Mesothelial cell of epicardium (in vitro differentiated cells): ENCODE measurements at regions not wholly inside any gene's neighbourhood (a gene's known extent, or its start where the extent isn't known, plus 50 kb on each side); places are given as distances from the start of the nearest gene placed in this dataset.
"Not testable (repeated sequence)": the region's sequence is repeated elsewhere in the genome, so short reads cannot be mapped to it uniquely, and the experiment has no call there.

Experiments
- DNase-seq, 2 experiments: peaks; one replicate each; pipeline ENCODE4 v3.0.0; 2021; ENCODE audit warnings: low spot score in 2 of 2; ENCODE audit not compliant: unreplicated experiment in 2 of 2
- H3K27ac Mint-ChIP-seq: 2 replicates; pipeline ENCODE4 v1.8.0; 2021; ENCODE audit warnings: mixed read lengths
- H3K27me3 Mint-ChIP-seq: 2 replicates; pipeline ENCODE4 v1.8.0; 2021; ENCODE audit warnings: low read depth, mixed read lengths
- H3K36me3 Mint-ChIP-seq: 2 replicates; pipeline ENCODE4 v1.8.0; 2021; ENCODE audit warnings: mixed read lengths
- H3K4me1 Mint-ChIP-seq: 2 replicates; pipeline ENCODE4 v1.8.0; 2021; ENCODE audit warnings: mixed read lengths
- H3K4me3 Mint-ChIP-seq: 2 replicates; pipeline ENCODE4 v1.8.0; 2021; ENCODE audit warnings: mild to moderate bottlenecking, moderate library complexity, mixed read lengths
- H3K9me3 Mint-ChIP-seq: 2 replicates; pipeline ENCODE4 v1.8.0; 2021; ENCODE audit warnings: mixed read lengths
- CTCF ChIP-seq: fragments of 200-600 bp; sonication (generic); IDR thresholded peaks from one replicate; pipeline ENCODE4 v1.5.0; 2021; ENCODE audit warnings: antibody characterized with exemption; ENCODE audit not compliant: unreplicated experiment

GRCh38 chr18:28439870-28440269, 262.9 kb upstream of the CDH2 start:
- no peak for TF ChIP-seq CTCF
- DNase-seq, result no peak
- H3K4me1 Mint-ChIP-seq, result no peaks in the 10 kb centered on the region
- no peak overlapping the region for H3K27ac Mint-ChIP-seq
- no peaks in the 10 kb centered on the region for H3K27me3 Mint-ChIP-seq
- no peaks in the 10 kb centered on the region for H3K36me3 Mint-ChIP-seq
- H3K9me3 Mint-ChIP-seq, result peaks cover 30% of the 10 kb centered on the region
- H3K4me3 Mint-ChIP-seq, result no peak overlapping the region

- H3K27ac Mint-ChIP-seq, result no peak overlapping the region
- DNase-seq, result no peak
- no peaks in the 10 kb centered on the region for H3K36me3 Mint-ChIP-seq
- no peaks in the 10 kb centered on the region for H3K4me1 Mint-ChIP-seq
- H3K4me3 Mint-ChIP-seq, result no peak overlapping the region
- H3K9me3 Mint-ChIP-seq, result peaks cover 30% of the 10 kb centered on the region
- no peaks in the 10 kb centered on the region for H3K27me3 Mint-ChIP-seq
- no peak for TF ChIP-seq CTCF
Measured at GRCh38 chr18:28438381-28438780, 261.5 kb upstream of the CDH2 start.

- no peak for TF ChIP-seq CTCF
- DNase-seq, result no peak
- H3K4me1 Mint-ChIP-seq, result no peaks in the 10 kb centered on the region
- H3K36me3 Mint-ChIP-seq, result no peaks in the 10 kb centered on the region
- H3K9me3 Mint-ChIP-seq, result peaks cover 23% of the 10 kb centered on the region
- no peaks in the 10 kb centered on the region for H3K27me3 Mint-ChIP-seq
- no peak overlapping the region for H3K27ac Mint-ChIP-seq
- H3K4me3 Mint-ChIP-seq, result no peak overlapping the region
Measured at GRCh38 chr18:28432339-28432738, 255.4 kb upstream of the CDH2 start.

GRCh38 chr18:28425886-28426285, 249.0 kb upstream of the CDH2 start:
- Mint-ChIP-seq H3K4me1 (no peaks in the 10 kb centered on the region), H3K9me3 (peaks cover 52% of the 10 kb centered on the region), H3K36me3 (no peaks in the 10 kb centered on the region), H3K27me3 (no peaks in the 10 kb centered on the region), H3K4me3 (no peak overlapping the region), H3K27ac (no peak overlapping the region)
- no peak for DNase-seq
- TF ChIP-seq CTCF, result no peak

GRCh38 chr18:28422577-28422976, 245.6 kb upstream of the CDH2 start:
- no peaks in the 10 kb centered on the region for H3K36me3 Mint-ChIP-seq
- H3K27ac Mint-ChIP-seq, result no peak overlapping the region
- TF ChIP-seq CTCF, result no peak
- no peak for DNase-seq
- H3K27me3 Mint-ChIP-seq, result no peaks in the 10 kb centered on the region
- H3K4me1 Mint-ChIP-seq, result no peaks in the 10 kb centered on the region
- H3K9me3 Mint-ChIP-seq, result peaks cover 41% of the 10 kb centered on the region
- no peak overlapping the region for H3K4me3 Mint-ChIP-seq

GRCh38 chr18:28421950-28422349, 245.0 kb upstream of the CDH2 start:
- not testable (repeated sequence) for H3K27me3 Mint-ChIP-seq, H3K4me3 Mint-ChIP-seq, H3K27ac Mint-ChIP-seq, DNase-seq, H3K4me1 Mint-ChIP-seq, H3K36me3 Mint-ChIP-seq
- peaks cover 36% of the 10 kb centered on the region for H3K9me3 Mint-ChIP-seq
